K562 (cell line): ENCODE measurements at regions not wholly inside any gene's neighbourhood (a gene's known extent, or its start where the extent isn't known, plus 50 kb on each side); places are given as distances from the start of the nearest gene placed in this dataset.

Experiments used
- ATAC-seq: fragments of 200-7000 bp; cut with Tn5 transposase; 3 replicates; pipeline ENCODE4 v1.9.1; 2020; ENCODE audit warnings: moderate library complexity
- BruUV-seq: library from RNA; stranded (reverse); fragments of 400-500 nt; replicated peaks from 2 replicates; lab custom pipeline; 2021; lab: Mats Ljungman, UMichigan
- CTCF ChIA-PET: fragments of 300-600 bp; formaldehyde crosslinking; extraction: SDS; loops from one replicate; lab custom pipeline; 2021; ENCODE audit warnings: low intra/inter-chr PET ratio; lab: Yijun Ruan, JAX
- POLR2A ChIA-PET: fragments of 300-600, 350-650 bp; sonication (Branson Sonifier 250); formaldehyde crosslinking; extraction: SDS; loops from one replicate; lab custom pipeline; 2021; ENCODE audit warnings: antibody characterized with exemption, inconsistent platforms; lab: Yijun Ruan, JAX
- DNase-seq, 4 experiments: peaks; one replicate each; pipeline versions ENCODE4 v3.0.0 to v3.0.0-alpha.2; 2011 to 2018; ENCODE audit warnings: low spot score in 3 of 4, mixed read lengths in 3 of 4; ENCODE audit errors: extremely low read depth in 1 of 4
- FAIRE-seq: peaks from 2 replicates; lab custom pipeline; 2011; peaks lifted over from hg19 to GRCh38; lab: Jason Lieb, UNC
- H2AFZ ChIP-seq: 2 replicates; pipeline ENCODE4 v1.6.0; 2011; ENCODE audit warnings: low read depth, low read length, control low read depth, inconsistent platforms
- H3K27ac ChIP-seq: fragments of 200-600 bp; 3 replicates; pipeline ENCODE4 v1.8.0; 2011; ENCODE audit warnings: low read depth, mild to moderate bottlenecking, control low read depth, inconsistent platforms, low read length, moderate library complexity, mixed read lengths; ENCODE audit errors: extremely low read depth
- H3K27me3 ChIP-seq, 2 experiments: fragments of 300-600 bp in 1 of 2; 2 replicates in 1 of 2; 3 replicates in 1 of 2; pipeline versions ENCODE4 v1.6.0 to v1.8.0; 2011; ENCODE audit warnings: inconsistent platforms in 2 of 2, low read length in 2 of 2, mild to moderate bottlenecking in 1 of 2, mixed read lengths in 1 of 2, moderate library complexity in 1 of 2; ENCODE audit not compliant: control insufficient read depth in 2 of 2, insufficient read depth in 2 of 2
- H3K36me3 ChIP-seq: fragments of 300-600 bp; 3 replicates; pipeline ENCODE4 v1.8.0; 2011; ENCODE audit warnings: mild to moderate bottlenecking, low read length, inconsistent platforms; ENCODE audit not compliant: control insufficient read depth, insufficient read depth
- H3K4me1 ChIP-seq, 2 experiments: fragments of 200-600 bp in 1 of 2; replicated peaks in 1 of 2; 2 replicates in 1 of 2; 3 replicates in 1 of 2; pipeline versions ENCODE4 v1.5.1 to v1.8.0; 2011; ENCODE audit warnings: inconsistent platforms in 2 of 2, low read length in 2 of 2, mild to moderate bottlenecking in 1 of 2, mixed read lengths in 1 of 2, moderate library complexity in 1 of 2; ENCODE audit not compliant: control insufficient read depth in 2 of 2, insufficient read depth in 2 of 2
- H3K4me2 ChIP-seq: 2 replicates; pipeline ENCODE4 v1.6.1; 2011; ENCODE audit warnings: low read length, control low read depth, inconsistent platforms, mixed read lengths; ENCODE audit not compliant: insufficient read depth
- H3K4me3 ChIP-seq: fragments of 200-600 bp; sonication (generic), shearing (Covaris generic); 2 replicates; pipeline ENCODE4 v1.5.1; 2016; ENCODE audit warnings: control low read depth, inconsistent platforms
- H3K79me2 ChIP-seq: fragments of 200-600 bp; 3 replicates; pipeline ENCODE4 v1.8.0; 2011; ENCODE audit warnings: low read length, inconsistent platforms; ENCODE audit not compliant: control insufficient read depth, insufficient read depth
- H3K9ac ChIP-seq, 2 experiments: 2 replicates each; pipeline versions ENCODE4 v1.6.0 to v1.6.1; 2011; ENCODE audit warnings: low read depth in 2 of 2, low read length in 2 of 2, control low read depth in 1 of 2, inconsistent platforms in 1 of 2, mild to moderate bottlenecking in 1 of 2, mixed read lengths in 1 of 2; ENCODE audit not compliant: insufficient read depth in 1 of 2
- H3K9me1 ChIP-seq: one replicate; pipeline ENCODE4 v1.6.0; 2011; ENCODE audit warnings: inconsistent platforms, mild to moderate bottlenecking, low read length, moderate library complexity; ENCODE audit not compliant: control insufficient read depth, insufficient read depth
- H3K9me3 ChIP-seq: replicated peaks from 2 replicates; pipeline ENCODE4 v1.5.1; 2011; ENCODE audit warnings: low read depth, low read length, inconsistent platforms; ENCODE audit not compliant: control insufficient read depth, insufficient read depth
- H4K20me1 ChIP-seq: replicated peaks from 2 replicates; pipeline ENCODE4 v1.6.1; 2011; ENCODE audit warnings: low read length, inconsistent platforms, mixed read lengths; ENCODE audit not compliant: control insufficient read depth, insufficient read depth
- ATF3 ChIP-seq, 2 experiments: fragments of 450-650 bp in 1 of 2; sonication (generic) in 1 of 2; formaldehyde crosslinking in 1 of 2; IDR thresholded peaks in 1 of 2; conservative IDR thresholded peaks in 1 of 2; 2 replicates each; pipeline versions ENCODE4 v1.6.1 to v1.8.1; 2016 to 2023; ENCODE audit warnings: mild to moderate bottlenecking in 2 of 2, moderate library complexity in 2 of 2, inconsistent platforms in 1 of 2, missing genetic modification reagents in 1 of 2
- BACH1 ChIP-seq: fragments of 200-800 bp; sonication (Bioruptor generic); IDR thresholded peaks from 2 replicates; pipeline ENCODE4 v1.6.1; 2016; ENCODE audit warnings: missing genetic modification characterization, missing compliant biosample characterization
- CHD1 ChIP-seq: fragments of 200-600 bp; sonication (generic); IDR thresholded peaks from one replicate; pipeline ENCODE4 v1.6.1; 2012; ENCODE audit warnings: mild to moderate bottlenecking, moderate library complexity, low read length, inconsistent platforms
- ELF1 ChIP-seq: fragments of 200-800 bp; sonication (Bioruptor generic); IDR thresholded peaks from 2 replicates; pipeline ENCODE4 v1.6.1; 2016; ENCODE audit warnings: missing genetic modification characterization, missing compliant biosample characterization
- SOX6 ChIP-seq: fragments of 450-650 bp; IDR thresholded peaks from 2 replicates; pipeline ENCODE4 v1.6.1; 2014; ENCODE audit warnings: mild to moderate bottlenecking
- WGBS: fragments of 100-300 bp; shearing (Covaris generic); methylation state at CpG from one replicate; pipeline ENCODE4 v1.1.6; 2016; ENCODE audit warnings: low coverage, mixed read lengths; ENCODE audit not compliant: insufficient coverage; ENCODE audit errors: missing lambda C conversion rate; 5-methylcytosine and 5-hydroxymethylcytosine counted together
- in situ Hi-C: fragments of 300-500 bp; cut with MboI; formaldehyde crosslinking; loops from 4 replicates; pipeline ENCODE4 v1.15.0; 2018; ENCODE audit warnings: inconsistent platforms, mixed read lengths
- intact Hi-C: fragments of 100-400 bp; cut with micrococcal nuclease; formaldehyde crosslinking; loops from 2 replicates; pipeline ENCODE4 v1.14.2; 2022

- BruUV-seq: no TSS peak
- CTCF ChIA-PET: no interaction called here
- no peak for FAIRE-seq
Observed at GRCh38 chrX:40504801-40505605, 75.8 kb upstream of the ATP6AP2 start.

More at GRCh38 chrX:40504801-40505605, 75.8 kb upstream of the ATP6AP2 start:
- Histone ChIP-seq H2AFZ (no peak overlapping the region), H3K9me1 (no peaks in the 10 kb centered on the region), H3K9me3 (no peaks in the 10 kb centered on the region), H3K36me3 (no peaks in the 10 kb centered on the region), H3K27me3 (peaks cover 0 to 17% of the 10 kb centered on the region in 2 experiments; a peak in 2 of 5 replicates), H3K4me2 (no peak overlapping the region), H3K27ac (no peak overlapping the region), H3K4me3 (no peak overlapping the region), H4K20me1 (no peaks in the 10 kb centered on the region), H3K4me1 (peaks cover 0 to 3% of the 10 kb centered on the region in 2 experiments; a peak in 3 of 5 replicates), H3K9ac (no peak overlapping the region), H3K79me2 (no peaks in the 10 kb centered on the region)
- in situ Hi-C loops: no loop called here
- DNase-seq (no peak), ATAC-seq (no peak)
- intact Hi-C loops: no loop called here
- WGBS: 2% methylated on average over 4 of the region's 5 CpGs
- TF ChIP-seq CHD1 (no peak), ELF1 (tag) (no peak), ATF3 (IDR thresholded peaks at IDR 0.05) (no peak), ATF3 (CRISPR knock-in tag; conservative IDR thresholded peaks at IDR 0.05) (no peak), SOX6 (no peak), BACH1 (tag) (no peak)
- POLR2A ChIA-PET: interaction anchor here (0.5 to 0.7 kb wide), 2 partner anchors 39 to 178 kb away, joined by 3 to 4 read pairs; no protein-coding TSS in a partner anchor
